ENCODE measurements at regions not wholly inside any gene's neighbourhood (a gene's known extent, or its start where the extent isn't known, plus 50 kb on each side); places are given as distances from the start of the nearest gene placed in this dataset.

DNA sequence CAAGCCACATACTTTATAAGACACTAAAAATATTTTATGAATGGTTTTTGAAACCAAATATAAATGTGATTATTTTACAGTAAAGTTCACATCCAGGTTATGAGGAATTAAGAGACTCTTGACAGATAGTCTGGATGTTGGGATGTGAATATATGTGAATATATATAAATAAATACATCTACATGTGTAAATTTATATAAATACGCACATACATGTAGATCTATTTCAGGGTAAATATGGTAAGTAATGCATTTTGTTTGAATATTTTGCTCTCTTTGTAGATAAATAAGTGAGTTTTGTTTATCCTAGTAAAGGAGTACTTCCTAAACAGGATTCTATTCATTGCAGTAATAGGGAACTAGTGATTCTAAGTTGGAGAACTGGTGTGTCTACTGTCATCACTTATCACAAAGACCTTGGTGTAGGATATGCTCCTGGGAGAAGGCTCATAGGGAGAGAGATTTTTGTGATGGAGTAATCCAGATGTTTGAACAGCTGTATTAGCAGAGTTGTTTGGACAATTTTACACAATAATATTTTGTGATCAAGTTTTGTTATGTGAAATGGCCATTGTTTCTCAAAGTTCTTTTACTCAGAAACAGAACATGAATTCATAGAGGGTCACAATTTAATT lies 60.2 kb upstream of the NT5C1B start:
- no peaks in the 10 kb centered on the region for H3K36me3 ChIP-seq
- H3K27ac ChIP-seq = no peak overlapping the region
- ATAC-seq = no peak
- H3K4me1 ChIP-seq = peaks cover 5 to 15% (median 7%) of the 10 kb centered on the region in 3 donors
- 92 to 100% methylated on average over 1 of the region's 1 CpG for WGBS, 2 donors (ENCODE audit: low coverage in 1 of 2)
- no peaks in the 10 kb centered on the region for H3K9me3 ChIP-seq
- H3K27me3 ChIP-seq = no peaks in the 10 kb centered on the region
- H3K4me3 ChIP-seq = no peak overlapping the region
- TF ChIP-seq EP300 (IDR thresholded peaks at IDR 0.05) (no peak), CTCF (IDR thresholded peaks at IDR 0.05) (no peak), POLR2AphosphoS5 (IDR thresholded peaks at IDR 0.05) (no peak)

GRCh38 chr2:18648161-18648560 lies 58.8 kb upstream of the NT5C1B start:
- WGBS, 2 donors (ENCODE audit: low coverage in 1 of 2) = 87 to 100% methylated on average over 1 to 3 of the region's 3 CpGs
- TF ChIP-seq CTCF (IDR thresholded peaks at IDR 0.05) = no peak
- no peak for TF ChIP-seq POLR2AphosphoS5 (IDR thresholded peaks at IDR 0.05)
- TF ChIP-seq EP300 (IDR thresholded peaks at IDR 0.05) = no peak
- no peak for TF ChIP-seq POLR2A (IDR thresholded peaks at IDR 0.05)
- H3K4me3 ChIP-seq = no peak overlapping the region

DNA sequence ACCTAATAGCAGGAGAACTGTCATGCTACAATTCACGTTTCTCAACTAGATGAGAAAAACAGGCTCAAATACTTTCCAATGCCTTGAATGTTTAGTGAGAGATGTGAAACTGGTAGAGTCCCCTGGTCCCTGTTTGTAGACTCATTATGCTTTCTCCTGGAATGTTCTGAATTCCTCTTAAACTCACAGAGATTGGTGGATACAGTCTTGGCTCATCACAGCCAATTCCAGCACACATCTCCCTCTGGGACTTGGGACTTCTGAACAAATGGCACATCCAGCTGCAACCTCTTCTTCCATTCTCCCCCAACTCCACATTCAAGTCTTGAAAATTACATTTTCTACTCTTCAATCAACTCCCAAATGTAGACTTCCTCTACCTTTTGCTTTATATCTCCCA lies 58.4 kb upstream of the NT5C1B start:
- H3K9me3 ChIP-seq = no peaks in the 10 kb centered on the region
- TF ChIP-seq CTCF (IDR thresholded peaks at IDR 0.05) (no peak), POLR2A (IDR thresholded peaks at IDR 0.05) (no peak), POLR2AphosphoS5 (IDR thresholded peaks at IDR 0.05) (no peak), EP300 (IDR thresholded peaks at IDR 0.05) (no peak)
- H3K27ac ChIP-seq = no peak overlapping the region
- WGBS, 2 donors (ENCODE audit: low coverage in 1 of 2) = 67 to 73% methylated on average over 1 of the region's 1 CpG
- peaks cover 5 to 13% (median 7%) of the 10 kb centered on the region in 3 donors for H3K4me1 ChIP-seq
- no peak for ATAC-seq
- H3K27me3 ChIP-seq = no peaks in the 10 kb centered on the region
- no peak overlapping the region for H3K4me3 ChIP-seq
- H3K36me3 ChIP-seq = no peaks in the 10 kb centered on the region

More at GRCh38 chr2:18648161-18648560, 58.8 kb upstream of the NT5C1B start:
- Histone ChIP-seq H3K4me1 (peaks cover 5 to 15% (median 7%) of the 10 kb centered on the region in 3 donors), H3K27ac (no peak overlapping the region), H3K9me3 (no peaks in the 10 kb centered on the region), H3K36me3 (no peaks in the 10 kb centered on the region), H3K27me3 (no peaks in the 10 kb centered on the region)
- ATAC-seq = no peak

- Histone ChIP-seq H3K4me3 (no peak overlapping the region), H3K4me1 (peaks cover 0 to 8% (median 0%) of the 10 kb centered on the region in 3 donors), H3K27me3 (no peaks in the 10 kb centered on the region), H3K9me3 (no peaks in the 10 kb centered on the region), H3K36me3 (no peaks in the 10 kb centered on the region), H3K27ac (no peak overlapping the region)
- no peak for ATAC-seq
- TF ChIP-seq CTCF (IDR thresholded peaks at IDR 0.05) (no peak), EP300 (IDR thresholded peaks at IDR 0.05) (no peak), POLR2AphosphoS5 (IDR thresholded peaks at IDR 0.05) (no peak), POLR2A (IDR thresholded peaks at IDR 0.05) (no peak)
These were observed 55.9 kb upstream of the NT5C1B start for GRCh38 chr2:18645315-18645714.

DNA sequence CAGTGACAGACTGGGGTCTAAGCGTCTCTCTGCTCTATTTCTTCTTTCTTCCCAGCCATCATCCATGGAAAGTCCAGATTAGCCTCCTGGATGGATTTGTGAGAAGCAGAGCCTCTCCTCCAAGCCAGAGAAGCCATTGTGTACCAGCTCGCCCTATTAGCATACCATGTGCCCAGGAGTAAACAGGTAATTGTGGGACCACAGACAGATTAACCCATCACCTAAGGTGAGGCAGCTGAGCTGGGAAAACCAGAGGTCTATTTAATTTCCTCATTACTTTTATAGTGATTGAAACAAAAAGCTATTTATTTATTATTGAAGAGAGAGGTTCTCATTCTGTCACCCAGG lies 54.7 kb upstream of the NT5C1B start:
- no peak for TF ChIP-seq POLR2AphosphoS5 (IDR thresholded peaks at IDR 0.05)
- TF ChIP-seq EP300 (IDR thresholded peaks at IDR 0.05) = no peak
- TF ChIP-seq POLR2A (IDR thresholded peaks at IDR 0.05) = no peak
- TF ChIP-seq CTCF (IDR thresholded peaks at IDR 0.05) = no peak

More for the DNA sequence above, 54.7 kb upstream of the NT5C1B start:
- no peak overlapping the region for H3K27ac ChIP-seq
- no peak for ATAC-seq
- no peaks in the 10 kb centered on the region for H3K27me3 ChIP-seq
- no peaks in the 10 kb centered on the region for H3K36me3 ChIP-seq
- no peak overlapping the region for H3K4me3 ChIP-seq
- 88 to 100% methylated on average over 1 to 2 of the region's 2 CpGs for WGBS, 2 donors (ENCODE audit: low coverage in 1 of 2)
- H3K4me1 ChIP-seq = peaks cover 0 to 8% (median 0%) of the 10 kb centered on the region in 3 donors
- no peaks in the 10 kb centered on the region for H3K9me3 ChIP-seq

Measured in gastroesophageal sphincter (tissue), 4 donors.